LoVo (cell line): ENCODE measurements at regions not wholly inside any gene's neighbourhood (a gene's known extent, or its start where the extent isn't known, plus 50 kb on each side); places are given as distances from the start of the nearest gene placed in this dataset.

Experiments used
- DNase-seq: peaks from one replicate; pipeline ENCODE4 v3.0.0-alpha.2; 2016; ENCODE audit warnings: low spot score

DNA sequence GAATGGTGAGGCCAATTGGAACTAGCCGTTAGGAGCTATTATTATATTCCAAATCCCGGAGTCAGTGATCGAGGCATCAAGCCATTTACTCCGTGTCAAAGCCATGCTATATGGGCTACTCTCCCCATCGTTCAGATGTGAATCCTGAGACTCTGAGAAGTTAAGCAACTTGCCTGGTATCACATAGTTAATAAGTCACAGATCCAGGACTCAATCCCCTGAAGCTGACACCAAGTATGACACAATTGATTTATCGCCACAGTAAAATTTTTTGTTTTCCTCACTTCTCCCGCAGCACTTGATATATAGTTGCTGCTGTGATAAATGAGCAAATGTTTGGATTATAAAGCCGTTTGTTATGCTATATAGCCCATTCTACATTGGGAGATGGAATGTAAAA, 50.8 kb upstream of the TSHZ2 start:
- DNase-seq = no peak

GRCh38 chr20:52918311-52918710, 53.8 kb upstream of the TSHZ2 start:
- no peak for DNase-seq

DNA sequence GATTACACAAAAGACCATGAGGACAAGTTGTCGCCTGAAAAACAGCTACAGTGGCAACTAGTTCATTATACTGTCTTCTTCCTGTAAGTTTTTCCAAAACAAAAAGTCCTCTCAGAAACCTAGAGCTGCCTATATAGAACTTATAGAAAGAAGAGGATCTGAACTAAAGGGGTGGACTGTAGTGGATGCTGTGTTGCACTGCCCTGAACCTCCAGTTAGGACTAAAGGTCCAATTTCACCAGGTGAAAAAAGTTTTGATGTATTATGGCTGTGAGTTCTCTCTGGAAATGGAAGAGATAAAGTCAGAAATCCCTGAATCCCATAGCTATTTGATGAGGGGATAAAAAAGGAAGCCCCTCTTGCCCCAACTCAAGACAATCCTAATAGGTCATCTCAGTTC, 56.6 kb upstream of the TSHZ2 start:
- no peak for DNase-seq

- DNase-seq = no peak
Measured at GRCh38 chr20:52914870-52915269, 57.3 kb upstream of the TSHZ2 start.

DNA sequence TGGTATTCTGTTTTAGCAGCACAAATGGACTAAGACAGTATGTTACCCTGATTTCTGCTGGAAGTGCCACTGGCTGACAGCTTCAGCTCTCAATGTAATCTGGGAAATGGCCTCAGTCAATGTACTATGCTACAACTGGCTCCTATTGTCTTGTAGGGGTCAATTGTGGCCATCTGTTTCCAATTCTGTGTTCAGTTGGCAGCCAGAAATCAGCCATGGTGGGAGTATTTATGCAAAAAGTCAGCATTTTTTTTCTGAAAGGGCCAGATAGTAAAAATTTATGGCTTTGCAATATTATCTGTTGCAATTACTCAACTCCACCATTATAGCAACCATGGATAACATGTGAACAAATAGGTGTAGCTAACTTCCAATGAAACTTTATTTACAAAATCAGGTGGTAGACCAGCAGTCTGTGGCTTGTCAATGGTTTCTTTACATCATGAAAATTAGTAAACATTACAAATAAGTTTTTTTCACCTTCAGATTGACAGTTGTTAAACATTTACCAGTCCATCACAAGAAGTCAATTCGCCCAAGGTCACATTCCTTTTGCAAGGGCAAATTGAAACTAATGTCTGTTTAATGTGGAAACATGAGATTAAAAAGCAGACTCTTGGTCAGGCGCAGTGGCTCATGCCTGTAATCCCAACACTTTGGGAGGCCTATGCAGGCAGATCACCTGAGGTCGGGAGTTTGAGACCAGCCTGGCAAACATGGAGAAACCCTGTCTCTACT, 58.3 kb upstream of the TSHZ2 start:
- no peak for DNase-seq

- no peak for DNase-seq
Measured at GRCh38 chr20:52905241-52905994, 66.7 kb upstream of the TSHZ2 start.

DNA sequence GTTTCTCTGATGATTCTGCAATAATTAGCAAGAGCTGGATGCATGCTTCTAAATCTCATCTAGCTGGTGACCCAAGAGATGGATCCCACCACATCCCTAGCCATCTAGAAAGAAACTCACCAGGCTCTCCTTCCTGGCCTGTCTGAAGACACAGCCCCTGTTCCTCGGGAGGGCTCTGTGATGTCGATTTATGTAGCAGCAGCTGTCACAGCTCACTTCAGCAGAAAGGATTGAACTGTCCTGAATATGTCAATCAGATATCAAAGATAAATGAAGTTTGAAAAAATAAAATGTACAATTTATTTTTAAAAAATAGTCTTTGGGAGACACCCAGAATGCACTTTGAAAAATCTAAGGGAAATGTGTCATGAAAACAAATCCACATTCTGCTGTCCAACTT, 67.3 kb upstream of the TSHZ2 start:
- no peak for DNase-seq

DNA sequence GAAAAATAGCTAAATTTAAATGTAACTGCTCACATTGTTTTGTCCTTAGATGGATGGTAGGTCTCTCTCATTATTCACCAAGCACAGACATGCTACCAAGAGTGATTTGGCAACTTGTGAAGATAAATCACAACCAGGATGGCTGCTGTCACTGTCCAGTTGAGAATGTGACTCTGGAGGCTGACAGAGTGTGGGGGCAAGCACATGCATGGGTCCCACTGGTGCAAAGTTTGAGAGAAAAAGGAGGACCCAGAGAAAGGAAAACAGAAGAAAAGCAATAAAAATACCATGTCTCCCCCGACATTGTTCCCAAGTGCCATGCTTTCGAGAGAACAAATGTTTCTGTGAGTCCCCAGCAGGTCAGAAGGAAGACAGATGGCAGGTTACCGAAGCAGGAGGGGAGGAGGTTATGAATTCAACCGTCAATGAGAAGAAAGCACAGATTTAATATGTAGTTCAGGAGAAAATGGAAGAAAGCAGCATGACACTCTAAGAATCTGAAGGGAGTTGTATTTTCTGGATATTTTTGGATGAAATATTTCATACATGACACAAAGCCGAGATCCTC, 73.0 kb upstream of the TSHZ2 start:
- DNase-seq = no peak

GRCh38 chr20:52896348-52896747, 75.8 kb upstream of the TSHZ2 start:
- DNase-seq = no peak

DNA sequence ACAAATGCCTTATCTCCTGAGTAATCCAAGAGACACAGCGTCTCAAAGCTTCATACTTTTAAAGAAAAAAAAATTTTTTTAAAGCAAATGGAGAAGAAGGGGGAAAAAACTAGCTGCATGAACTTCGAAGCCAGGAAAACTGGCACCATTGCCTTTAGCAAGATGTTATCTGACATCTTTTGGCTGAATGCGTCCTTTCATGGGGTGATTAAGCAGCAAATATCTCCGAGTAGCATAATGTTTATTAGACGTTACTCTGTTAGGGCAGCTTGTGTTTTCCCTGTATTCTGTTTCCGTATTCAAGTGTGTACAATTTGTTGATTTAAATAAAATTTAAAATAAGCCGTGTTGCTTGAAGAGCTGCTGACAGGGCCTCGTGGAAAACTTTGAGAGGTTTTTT, 76.5 kb upstream of the TSHZ2 start:
- no peak for DNase-seq

DNA sequence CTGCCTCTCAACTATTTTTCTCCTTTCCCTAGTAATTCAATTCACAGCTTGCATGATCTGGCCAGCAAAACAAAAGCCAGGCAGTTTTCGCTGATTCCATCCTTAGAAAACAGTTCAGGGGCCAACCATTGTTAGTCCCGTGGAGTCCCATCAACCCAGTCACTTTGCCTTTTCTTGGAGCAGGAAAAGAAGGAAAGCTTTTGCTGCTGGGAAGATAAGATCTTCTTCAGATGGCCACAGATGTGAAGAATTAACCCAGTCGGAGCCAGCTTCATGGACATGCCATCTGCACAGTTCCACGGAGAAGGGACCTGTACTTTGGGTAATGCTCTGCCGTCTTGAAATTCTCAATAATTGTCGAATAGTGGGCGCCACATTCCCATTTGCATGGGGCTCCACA, 76.9 kb upstream of the TSHZ2 start:
- DNase-seq = no peak

GRCh38 chr20:52893498-52893897, 78.7 kb upstream of the TSHZ2 start:
- DNase-seq = no peak

DNA sequence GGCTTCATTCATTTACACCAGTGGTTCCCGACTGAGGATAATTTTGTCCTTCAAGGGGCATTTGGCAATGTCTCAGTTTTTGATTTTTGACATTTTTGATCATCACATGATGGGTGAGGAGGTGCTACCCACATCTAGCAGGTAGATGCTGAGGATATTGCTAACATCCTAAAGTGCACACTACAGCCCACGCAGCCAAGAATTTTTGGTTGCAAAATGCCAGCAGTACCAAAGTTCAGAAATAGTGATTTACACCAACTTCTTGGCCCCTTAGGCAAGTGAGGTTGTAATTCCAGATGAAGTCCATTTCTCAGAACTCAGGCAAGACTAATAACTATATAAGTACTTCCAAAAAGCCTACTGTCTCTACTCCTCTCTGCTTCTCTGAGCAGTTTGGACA, 80.1 kb upstream of the TSHZ2 start:
- no peak for DNase-seq

DNA sequence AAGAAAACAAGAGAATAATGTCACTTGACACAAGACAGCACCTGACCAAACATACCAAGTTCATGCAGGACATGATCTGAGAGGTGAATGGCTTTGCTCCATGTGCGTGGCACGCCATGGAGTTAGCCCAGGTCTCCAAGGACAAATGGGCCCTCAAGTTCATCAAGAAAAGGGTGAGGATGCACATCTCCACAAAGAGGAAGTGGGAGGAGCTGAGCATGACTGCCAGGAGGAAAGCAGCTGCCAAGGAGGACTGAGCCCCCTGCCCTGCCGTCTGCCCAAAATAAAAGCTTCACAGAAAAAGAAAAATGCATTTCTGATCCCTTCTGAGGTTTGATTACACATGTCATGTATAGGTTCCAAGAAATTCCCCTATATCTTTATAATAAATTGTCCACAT, 82.0 kb upstream of the TSHZ2 start:
- no peak for DNase-seq

DNA sequence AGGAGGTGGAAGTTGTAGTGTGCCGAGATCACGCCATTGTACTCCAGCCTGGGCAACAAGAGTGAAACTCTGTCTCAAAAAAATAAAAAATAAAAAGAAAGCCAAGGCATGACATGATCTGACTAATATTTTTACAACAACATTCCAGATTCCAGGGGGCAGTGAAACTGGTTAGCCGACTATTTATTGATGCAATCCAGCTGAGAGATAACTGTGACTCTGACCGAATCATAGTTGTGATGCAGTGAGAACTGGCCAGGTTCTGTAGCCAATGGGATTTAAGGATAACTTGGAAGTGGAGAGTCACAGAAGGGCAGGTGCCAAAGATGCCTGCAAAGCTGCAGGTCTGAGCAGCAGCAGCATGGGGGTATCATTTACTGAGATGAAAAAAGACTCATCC, 82.9 kb upstream of the TSHZ2 start:
- no peak for DNase-seq

- no peak for DNase-seq
Measured at GRCh38 chr20:52888096-52888495, 84.1 kb upstream of the TSHZ2 start.

DNA sequence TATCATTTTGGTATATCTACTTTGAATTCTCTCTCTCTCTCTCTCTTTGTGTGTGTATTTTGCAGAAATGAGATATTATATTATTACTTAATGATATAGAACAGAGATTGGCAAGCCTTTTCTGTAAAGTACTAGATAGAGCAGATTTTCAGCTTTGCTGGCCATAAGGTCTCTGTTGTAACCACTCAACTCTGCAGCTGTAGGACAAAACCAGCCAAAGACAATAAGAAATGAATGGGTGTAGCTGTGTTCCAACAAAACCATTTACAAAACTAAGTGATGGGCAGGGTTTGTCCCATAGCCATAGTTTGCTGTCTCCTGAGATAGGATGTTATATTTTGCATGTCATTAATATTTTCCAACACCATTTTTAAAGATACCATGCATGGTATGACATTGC, 91.2 kb upstream of the TSHZ2 start:
- DNase-seq = no peak

GRCh38 chr20:52880259-52880658, 91.9 kb upstream of the TSHZ2 start:
- no peak for DNase-seq

DNA sequence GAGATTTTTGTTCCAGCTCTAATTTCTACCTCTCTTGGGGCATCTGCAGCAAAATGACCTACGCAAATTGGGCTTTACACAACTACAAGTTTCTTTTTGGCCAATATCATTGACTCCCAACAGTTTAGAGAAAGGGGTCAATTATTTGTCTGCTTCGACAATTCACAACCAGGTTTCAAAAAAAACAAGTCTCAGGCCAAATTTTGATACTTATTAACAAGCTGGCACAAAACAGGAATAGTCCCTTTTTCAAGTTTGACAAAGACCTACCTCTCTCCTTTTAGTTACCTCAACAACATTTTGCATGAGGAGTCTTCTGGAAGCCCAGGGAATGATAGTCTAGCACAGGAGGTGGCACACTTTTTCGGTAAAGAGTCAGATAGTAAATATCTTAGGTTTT, 97.9 kb upstream of the TSHZ2 start:
- DNase-seq = no peak

DNA sequence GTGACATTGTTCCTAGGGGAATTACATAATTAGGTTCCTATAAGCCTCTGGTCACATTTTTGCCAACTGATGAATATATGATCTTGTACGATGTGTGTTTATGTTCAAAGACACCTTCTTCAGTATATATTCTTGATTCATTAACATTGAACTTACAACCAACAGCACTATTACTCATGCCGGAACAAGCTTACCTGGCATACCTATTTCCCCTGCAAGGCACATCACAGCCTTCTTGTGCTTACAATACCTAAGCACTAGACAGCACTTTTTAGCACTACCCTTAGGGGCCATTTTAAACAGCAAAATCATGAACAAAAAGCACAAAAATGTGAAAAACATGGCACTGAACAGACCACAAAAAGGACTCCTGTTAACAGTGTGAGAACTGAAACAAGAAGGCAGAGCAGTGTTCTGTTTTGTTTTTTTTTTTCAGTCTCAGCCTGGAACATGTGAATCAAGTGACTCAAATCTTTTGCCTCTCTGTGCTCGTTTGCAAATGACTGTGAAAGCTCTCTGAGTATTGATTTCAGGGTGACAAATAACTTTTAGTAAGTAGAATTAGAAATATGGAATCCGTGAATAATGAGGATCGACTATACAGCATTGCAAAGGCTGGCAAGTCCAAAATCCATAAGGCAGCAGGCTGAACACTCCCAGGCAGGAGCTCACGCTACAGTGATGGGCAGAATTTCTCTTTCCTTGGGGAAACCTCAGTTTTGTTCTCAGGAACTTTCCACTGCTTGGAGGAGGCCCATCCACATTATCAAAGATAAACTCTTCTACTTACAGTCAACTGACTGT, 102.3 kb upstream of the TSHZ2 start:
- DNase-seq = no peak

DNA sequence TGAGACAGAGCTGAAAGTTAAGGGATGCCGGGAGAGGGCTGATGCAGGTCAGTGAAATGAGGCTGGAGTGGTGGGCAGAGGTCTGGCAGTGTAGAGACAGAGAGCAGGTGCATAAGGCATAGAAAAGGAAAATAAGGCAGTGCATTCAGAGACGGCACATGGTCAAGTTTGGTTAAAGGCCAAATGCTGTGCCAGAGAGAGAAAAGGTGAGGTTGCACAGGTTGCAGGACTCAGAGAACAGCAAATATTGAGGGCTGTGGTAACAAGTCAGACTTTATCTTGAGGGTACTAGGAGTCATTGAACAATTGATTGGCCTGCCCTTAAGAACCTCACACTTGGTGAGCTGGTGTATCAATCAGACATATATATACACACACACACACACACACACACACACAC, 102.9 kb upstream of the TSHZ2 start:
- DNase-seq = no peak

DNA sequence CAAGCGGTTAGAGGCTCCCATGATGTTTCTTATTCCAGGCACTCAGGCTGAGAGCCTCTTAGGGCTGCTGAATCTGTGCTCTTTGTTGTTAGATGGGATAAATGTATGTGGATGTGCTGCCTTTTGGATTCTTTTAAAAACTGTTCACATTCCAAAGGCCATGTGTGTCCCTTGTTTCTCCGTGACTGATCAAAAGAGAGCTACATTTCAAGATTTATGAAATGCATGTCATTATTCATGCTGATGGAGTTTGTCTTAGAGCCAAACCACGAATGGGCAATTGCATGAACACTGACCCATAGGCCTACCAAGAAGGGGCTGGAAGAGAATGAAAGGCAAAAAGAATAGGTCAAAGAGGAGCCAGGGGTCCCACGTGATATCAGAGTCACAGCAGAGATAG, 104.9 kb upstream of the TSHZ2 start:
- DNase-seq = no peak
